Right lobe of liver (tissue), 6 donors: ENCODE measurements at regions not wholly inside any gene's neighbourhood (a gene's known extent, or its start where the extent isn't known, plus 50 kb on each side); places are given as distances from the start of the nearest gene placed in this dataset.

Source experiments
- ATAC-seq, 4 donors: fragments of 200-7000 bp; cut with Tn5 transposase; one replicate each; pipeline ENCODE4 v1.9.1; 2020; ENCODE audit warnings: mild to moderate bottlenecking in 4 of 4, moderate library complexity in 4 of 4
- DNase-seq, 3 donors: peaks; one replicate each; pipeline ENCODE4 v3.0.0-alpha.2; 2020
- H3K27ac ChIP-seq, 3 donors: fragments of 200-600 bp; one replicate each; pipeline ENCODE4 v1.8.0; 2022
- H3K27me3 ChIP-seq, 2 donors: fragments of 200-600 bp; one replicate each; pipeline ENCODE4 v1.8.0; 2022
- H3K36me3 ChIP-seq, 4 donors: fragments of 200-600 bp; sonication (generic) in 1 of 4; one replicate each; pipeline versions ENCODE4 v1.5.1 to v1.8.0; 2017 to 2022; ENCODE audit warnings: control low read depth in 1 of 4
- H3K4me1 ChIP-seq, 4 donors: fragments of 200-600 bp; sonication (generic) in 1 of 4; one replicate each; pipeline versions ENCODE4 v1.5.1 to v1.8.0; 2017 to 2022; ENCODE audit warnings: control low read depth in 1 of 4
- H3K4me3 ChIP-seq, 3 donors: fragments of 200-600 bp; one replicate each; pipeline ENCODE4 v1.8.0; 2022
- H3K9me3 ChIP-seq, 4 donors: fragments of 200-600 bp; sonication (generic) in 1 of 4; one replicate each; pipeline versions ENCODE4 v1.5.1 to v1.8.0; 2017 to 2022; ENCODE audit warnings: control low read depth in 1 of 4
- POLR2A ChIP-seq: fragments of 450-650 bp; IDR thresholded peaks from one replicate; pipeline ENCODE4 v1.6.1; 2017; ENCODE audit warnings: antibody characterized with exemption, mild to moderate bottlenecking
- WGBS: methylation state at CpG from one replicate; pipeline ENCODE4 v1.1.6; 2018; ENCODE audit warnings: low coverage, low lambda C conversion rate; ENCODE audit not compliant: insufficient coverage; ENCODE audit errors: missing lambda C conversion rate; 5-methylcytosine and 5-hydroxymethylcytosine counted together
- intact Hi-C, 2 donors: fragments of 100-400 bp; cut with DNase I; formaldehyde crosslinking; loops; one replicate each; pipeline versions ENCODE4 v1.11.2 to v1.14.1; 2022
- TF ChIP-seq, protein P1 (sequence below), 4 donors: fragments of 200-600 bp in 3 of 4; fragments of 450-650 bp in 1 of 4; IDR thresholded peaks; one replicate each; pipeline versions ENCODE4 v1.5.1 to v1.8.0; 2016 to 2022; ENCODE audit warnings: antibody characterized with exemption in 4 of 4, mild to moderate bottlenecking in 2 of 4
- donor health status: DM: no; HTN: yes; CAD: no.
- donor health status: DM: no; HTN: no; CAD: no.
- donor health status: DM: no; HTN: no; CAD: no.
- donor health status: DM: no; HTN: yes; CAD: no.
- donor health status: DM: no; HTN: yes; CAD: no.

DNA sequence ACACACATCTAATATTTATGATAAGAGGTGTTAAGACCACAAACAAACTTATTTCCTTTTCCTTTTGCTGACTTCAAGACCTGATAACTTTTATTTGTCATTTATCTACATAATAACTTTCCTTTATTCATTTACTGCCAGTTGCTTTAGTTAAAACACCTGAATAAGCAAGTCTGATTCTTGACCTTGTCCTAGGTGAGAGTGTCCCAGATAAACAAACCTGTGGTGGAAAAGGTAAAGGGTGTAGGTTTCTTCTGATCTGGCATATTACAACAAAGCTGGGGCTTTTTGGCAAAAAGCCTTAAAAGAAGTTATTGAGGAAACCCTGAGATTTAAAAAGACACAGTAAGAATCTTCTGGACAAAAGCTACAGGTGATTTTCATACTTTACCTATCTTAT, 191.5 kb downstream of the ZBBX start:
- Histone ChIP-seq H3K27me3 (no peaks in the 10 kb centered on the region), H3K9me3 (no peaks in the 10 kb centered on the region), H3K4me3 (no peak overlapping the region), H3K4me1 (no peaks in the 10 kb centered on the region), H3K36me3 (no peaks in the 10 kb centered on the region), H3K27ac (no peak overlapping the region)
- TF ChIP-seq POLR2A, result no peak
- DNase-seq, result no peak
- intact Hi-C loops, result no loop called here
- ATAC-seq, result no peak

DNA sequence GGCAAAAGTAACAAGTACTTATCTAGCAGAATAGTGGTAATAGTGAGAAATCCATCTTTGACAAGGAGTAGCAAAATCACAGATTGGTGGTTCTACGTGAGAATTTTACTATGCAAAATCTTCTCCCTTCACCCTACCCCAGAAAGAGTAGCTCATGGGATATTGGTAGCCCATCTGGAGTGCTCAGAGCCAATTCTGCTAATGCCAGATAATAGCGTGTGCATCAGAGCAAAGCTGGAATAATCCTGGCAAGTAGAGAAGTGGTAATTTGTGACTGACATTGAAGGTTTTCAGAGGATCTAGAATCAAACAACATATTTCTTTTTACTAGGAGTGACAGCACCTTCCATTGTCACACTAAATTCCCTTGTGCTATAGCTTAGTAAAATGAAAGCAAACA, 192.9 kb downstream of the ZBBX start:
- TF ChIP-seq, protein P1, sequence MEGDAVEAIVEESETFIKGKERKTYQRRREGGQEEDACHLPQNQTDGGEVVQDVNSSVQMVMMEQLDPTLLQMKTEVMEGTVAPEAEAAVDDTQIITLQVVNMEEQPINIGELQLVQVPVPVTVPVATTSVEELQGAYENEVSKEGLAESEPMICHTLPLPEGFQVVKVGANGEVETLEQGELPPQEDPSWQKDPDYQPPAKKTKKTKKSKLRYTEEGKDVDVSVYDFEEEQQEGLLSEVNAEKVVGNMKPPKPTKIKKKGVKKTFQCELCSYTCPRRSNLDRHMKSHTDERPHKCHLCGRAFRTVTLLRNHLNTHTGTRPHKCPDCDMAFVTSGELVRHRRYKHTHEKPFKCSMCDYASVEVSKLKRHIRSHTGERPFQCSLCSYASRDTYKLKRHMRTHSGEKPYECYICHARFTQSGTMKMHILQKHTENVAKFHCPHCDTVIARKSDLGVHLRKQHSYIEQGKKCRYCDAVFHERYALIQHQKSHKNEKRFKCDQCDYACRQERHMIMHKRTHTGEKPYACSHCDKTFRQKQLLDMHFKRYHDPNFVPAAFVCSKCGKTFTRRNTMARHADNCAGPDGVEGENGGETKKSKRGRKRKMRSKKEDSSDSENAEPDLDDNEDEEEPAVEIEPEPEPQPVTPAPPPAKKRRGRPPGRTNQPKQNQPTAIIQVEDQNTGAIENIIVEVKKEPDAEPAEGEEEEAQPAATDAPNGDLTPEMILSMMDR (IDR thresholded peaks at IDR 0.05), result no peak
- no peak for TF ChIP-seq POLR2A
- intact Hi-C loops, result no loop called here
- no peaks in the 10 kb centered on the region for H3K27me3 ChIP-seq
- no peak overlapping the region for H3K27ac ChIP-seq
- no peaks in the 10 kb centered on the region for H3K9me3 ChIP-seq
- no peaks in the 10 kb centered on the region for H3K4me1 ChIP-seq
- 49% methylated on average over 2 of the region's 2 CpGs for WGBS
- ATAC-seq (no peak), DNase-seq (no peak)
- no peak overlapping the region for H3K4me3 ChIP-seq
- H3K36me3 ChIP-seq, result no peaks in the 10 kb centered on the region

DNA sequence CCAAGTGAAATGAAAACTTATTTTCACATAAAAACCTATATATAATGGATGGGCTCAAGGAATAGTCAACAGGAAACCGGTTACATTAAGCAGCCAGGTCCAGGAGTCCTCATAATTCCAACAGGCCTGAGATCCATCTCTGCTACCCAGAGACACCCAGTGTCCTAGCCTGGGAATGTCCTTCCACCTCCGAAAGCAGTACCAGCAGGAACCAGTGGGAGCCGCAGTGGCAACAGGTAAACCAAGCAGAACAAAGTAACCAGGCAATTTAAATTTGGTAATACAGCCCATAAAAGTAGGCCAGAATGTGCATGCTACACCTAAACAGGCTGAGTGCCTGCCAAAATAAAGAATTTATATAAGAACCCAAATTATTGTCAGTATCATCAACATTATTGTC, 195.6 kb downstream of the ZBBX start:
- Histone ChIP-seq H3K36me3 (no peaks in the 10 kb centered on the region), H3K27me3 (no peaks in the 10 kb centered on the region), H3K27ac (no peak overlapping the region), H3K9me3 (no peaks in the 10 kb centered on the region), H3K4me1 (no peaks in the 10 kb centered on the region), H3K4me3 (no peak overlapping the region)
- DNase-seq, result no peak
- intact Hi-C loops, result no loop called here
- WGBS, result 82% methylated on average over 3 of the region's 3 CpGs
- ATAC-seq, result peak; percentile 36 to 71 (median 49)
- TF ChIP-seq POLR2A, result no peak
- TF ChIP-seq, protein P1 (IDR thresholded peaks at IDR 0.05), result peak in 2 of 4 donors; percentile 16 to 27

DNA sequence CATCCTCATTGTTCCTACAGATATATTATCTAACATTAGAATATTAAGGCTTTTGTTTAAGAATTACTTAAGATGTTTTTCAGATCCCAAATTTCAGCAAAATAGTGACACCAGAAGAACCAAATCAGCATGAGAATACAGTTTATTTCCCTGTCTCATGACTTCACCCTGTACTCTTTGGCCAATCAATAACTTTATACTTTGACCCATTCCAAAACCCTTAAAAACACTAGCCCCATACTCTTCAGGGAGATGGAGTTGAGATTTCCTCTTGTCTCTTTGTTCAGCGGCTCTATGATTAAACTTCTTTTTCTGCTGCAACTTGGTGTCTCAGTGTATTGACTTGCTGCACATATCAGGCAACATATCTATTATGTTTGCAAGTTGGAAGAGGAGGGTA, 207.7 kb downstream of the ZBBX start:
- DNase-seq, result no peak
- Histone ChIP-seq H3K9me3 (no peaks in the 10 kb centered on the region), H3K27ac (no peak overlapping the region), H3K27me3 (no peaks in the 10 kb centered on the region), H3K4me1 (no peaks in the 10 kb centered on the region), H3K36me3 (no peaks in the 10 kb centered on the region), H3K4me3 (no peak overlapping the region)
- TF ChIP-seq, protein P1 (IDR thresholded peaks at IDR 0.05), result no peak
- no peak for TF ChIP-seq POLR2A
- ATAC-seq, result peak; percentile 40 to 74 (median 62)
- intact Hi-C loops, result no loop called here
- WGBS, result 53% methylated on average over 1 of the region's 1 CpG

DNA sequence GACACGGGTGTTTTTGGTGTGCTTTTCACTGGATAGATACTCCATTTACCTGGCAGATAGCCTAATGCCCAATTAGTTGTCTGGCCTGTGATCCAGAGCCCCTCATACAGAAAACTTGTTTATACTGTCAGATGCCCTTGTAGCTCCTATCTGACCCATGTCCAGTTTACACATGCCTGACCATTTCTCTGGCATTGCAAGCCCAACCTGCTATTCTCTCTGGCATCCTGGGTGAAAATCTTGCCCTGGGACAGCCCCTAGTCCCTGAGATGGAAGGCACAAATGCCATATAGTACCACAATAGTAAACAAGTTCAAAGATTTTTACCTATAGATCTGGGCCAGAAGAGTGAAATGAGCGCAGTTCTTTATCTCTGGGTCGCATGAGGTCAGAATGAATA, 212.6 kb downstream of the ZBBX start:
- Histone ChIP-seq H3K4me3 (no peak overlapping the region), H3K36me3 (no peaks in the 10 kb centered on the region), H3K4me1 (peaks cover 0 to 14% (median 5%) of the 10 kb centered on the region in 4 donors), H3K9me3 (no peaks in the 10 kb centered on the region), H3K27ac (no peak overlapping the region), H3K27me3 (no peaks in the 10 kb centered on the region)
- ATAC-seq (no peak), DNase-seq (no peak)
- WGBS, result 64% methylated on average over 3 of the region's 3 CpGs
- TF ChIP-seq, protein P1 (IDR thresholded peaks at IDR 0.05), result no peak
- no peak for TF ChIP-seq POLR2A
- intact Hi-C loops, result no loop called here
